Stimulated activated CD8-positive, alpha-beta memory T cell treated with anti-CD3 and anti-CD28 coated beads, Interleukin-7, amount 100 ng/mL, for 24 hours (primary cell): ENCODE measurements at regions not wholly inside any gene's neighbourhood (a gene's known extent, or its start where the extent isn't known, plus 50 kb on each side); places are given as distances from the start of the nearest gene placed in this dataset.
"Not testable (repeated sequence)": the region's sequence is repeated elsewhere in the genome, so short reads cannot be mapped to it uniquely, and the experiment has no call there.

Experiments used
- DNase-seq: peaks from one replicate; pipeline ENCODE4 v3.0.0-alpha.2; 2020; ENCODE audit warnings: low read depth

DNA sequence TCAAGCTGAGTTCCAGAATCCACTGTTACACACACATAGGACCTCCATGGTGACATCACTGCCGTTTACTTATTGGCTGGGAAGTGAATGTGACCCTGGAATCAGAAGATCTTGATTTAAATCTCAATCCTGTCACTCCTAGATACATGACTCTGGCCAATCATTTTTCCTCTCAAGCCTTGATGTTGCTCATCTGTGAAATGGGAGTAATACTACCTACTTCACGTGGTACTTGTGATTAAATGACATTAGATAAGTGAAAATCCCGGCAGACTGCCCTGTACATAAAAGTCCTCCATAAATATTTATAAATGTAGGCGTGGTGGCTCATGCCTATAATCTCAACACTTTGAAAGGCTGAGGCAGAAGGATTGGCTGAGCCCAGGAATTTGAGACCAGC lies 88.0 kb upstream of the SVIL start:
- no peak for DNase-seq

DNA sequence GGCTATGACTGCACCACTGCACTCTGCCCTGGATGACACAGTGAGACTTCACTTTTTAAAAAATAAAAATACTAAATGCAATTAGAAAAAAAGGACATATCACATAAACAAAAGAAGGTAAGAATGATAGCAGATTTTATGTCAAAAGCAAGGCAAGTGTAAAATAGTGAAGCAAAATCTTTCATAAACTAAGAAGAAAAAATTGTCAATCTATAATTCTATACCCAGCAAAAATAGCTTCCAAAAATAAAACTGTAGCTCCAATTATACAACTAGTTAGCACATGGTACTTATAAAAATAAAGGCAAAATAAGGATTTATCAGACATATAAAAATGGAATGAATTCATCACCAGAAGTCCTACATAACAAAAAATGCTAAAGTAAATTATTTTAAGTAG lies 85.4 kb upstream of the SVIL start:
- no peak for DNase-seq

DNA sequence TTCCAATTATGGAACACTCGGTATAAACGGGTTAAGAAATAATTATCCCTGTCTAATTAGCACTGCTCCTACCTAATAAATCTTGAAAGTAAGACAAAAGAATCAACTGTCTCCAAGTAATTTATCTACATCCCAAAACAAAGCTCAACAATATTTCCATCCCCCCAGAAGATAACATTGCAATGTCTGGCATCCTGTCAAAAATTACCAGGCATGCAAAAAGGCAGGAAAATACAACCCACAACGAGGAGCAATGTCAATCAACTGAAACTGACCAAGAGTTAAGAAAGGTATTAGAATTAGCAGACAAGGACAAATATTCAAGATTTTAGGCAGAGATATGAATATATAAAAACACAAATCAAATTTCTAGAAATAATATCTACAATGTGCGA lies 84.5 kb upstream of the SVIL start:
- DNase-seq: no peak

DNA sequence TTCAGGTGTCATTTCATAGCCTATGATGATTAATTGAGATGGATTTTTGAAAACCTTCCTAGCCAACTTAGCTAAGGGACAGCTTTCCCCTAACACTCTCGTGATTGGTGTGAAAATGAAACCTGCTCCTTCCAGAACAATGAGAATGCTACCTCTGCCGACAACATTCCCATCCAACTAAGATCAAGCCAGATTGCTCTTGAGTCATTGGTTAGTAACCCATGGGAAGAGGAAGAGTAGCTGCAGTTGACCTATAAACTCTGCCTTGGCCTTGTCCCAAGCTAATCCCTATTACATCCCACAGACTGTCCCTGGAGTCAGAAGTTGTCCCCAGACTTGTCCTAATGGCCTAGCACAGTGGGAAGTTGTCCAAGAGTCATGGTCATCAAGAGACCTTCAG lies 80.5 kb upstream of the SVIL start:
- DNase-seq: no peak

DNA sequence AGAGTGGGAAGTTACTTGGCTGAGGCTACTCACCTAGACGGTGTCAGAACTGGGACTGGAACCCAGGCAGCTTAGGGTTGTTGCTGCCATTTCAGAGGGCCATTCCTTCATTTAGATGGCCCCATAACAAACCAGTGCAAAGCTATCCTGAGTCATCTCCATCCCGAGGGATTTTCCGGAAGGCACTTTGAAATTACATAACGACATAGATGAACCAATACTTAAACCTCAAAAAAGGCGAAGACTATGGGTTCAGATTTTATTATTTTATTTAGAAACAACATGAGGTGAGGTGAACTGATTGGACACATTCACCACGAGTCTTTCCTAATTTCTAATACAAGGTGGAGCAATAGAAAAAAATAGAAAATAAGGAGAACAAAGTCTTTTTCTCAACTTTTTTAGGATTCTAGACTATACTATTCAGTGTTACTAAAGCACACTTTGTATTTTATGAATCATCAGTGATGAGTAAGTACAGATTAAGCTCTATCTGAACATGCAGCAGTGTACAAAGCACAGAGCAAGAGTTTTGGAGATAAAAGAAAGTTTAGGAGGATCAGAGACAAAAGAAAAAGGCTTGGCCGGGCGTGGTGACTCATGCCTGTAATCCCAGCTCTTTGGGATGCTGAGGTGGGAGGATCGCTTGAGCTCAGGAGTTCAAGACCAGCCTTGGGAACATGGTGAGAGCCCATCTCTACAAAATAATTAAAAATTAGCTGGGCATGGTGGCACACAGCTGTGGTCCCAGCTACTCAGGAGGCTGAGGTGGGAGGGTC lies 79.5 kb upstream of the SVIL start:
- DNase-seq: no peak

DNA sequence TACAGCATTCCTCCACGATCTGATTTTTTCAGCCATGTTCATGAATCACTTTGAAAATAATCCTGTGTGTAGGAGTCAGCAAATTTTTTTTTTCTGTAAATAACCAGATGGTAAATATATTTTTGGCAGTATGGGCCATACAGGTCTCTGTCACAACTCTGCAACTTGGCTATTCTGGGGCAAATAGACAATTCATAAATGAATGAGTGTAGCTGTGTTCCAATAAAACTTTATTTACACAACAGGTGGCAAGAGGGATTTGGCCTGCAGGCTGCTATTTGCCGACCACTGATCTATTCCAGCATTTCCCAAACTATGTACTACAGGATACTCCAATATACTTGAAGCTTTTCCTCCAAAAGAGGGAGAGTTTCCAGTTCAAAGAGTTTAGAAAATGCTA lies 78.7 kb upstream of the SVIL start:
- no peak for DNase-seq

DNA sequence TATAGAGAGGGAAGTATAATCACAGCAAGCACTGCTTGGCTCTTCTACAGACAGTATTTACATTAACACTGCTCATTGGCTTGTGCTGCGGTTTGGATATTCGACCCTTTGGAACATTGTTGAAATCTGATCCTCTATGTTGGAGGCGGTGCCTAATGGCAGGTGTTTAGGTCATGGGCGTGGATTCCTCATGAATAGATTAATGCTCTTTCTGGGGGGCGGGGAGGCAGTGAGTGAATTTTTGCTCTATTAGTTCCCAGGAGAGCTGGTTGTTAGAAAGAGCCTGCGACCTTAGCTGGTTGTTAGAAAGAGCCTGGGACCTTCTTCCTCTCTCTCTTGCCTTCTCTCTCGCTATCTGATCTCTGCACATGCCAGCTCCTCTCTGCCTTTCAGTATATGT lies 77.3 kb upstream of the SVIL start:
- DNase-seq: no peak

DNA sequence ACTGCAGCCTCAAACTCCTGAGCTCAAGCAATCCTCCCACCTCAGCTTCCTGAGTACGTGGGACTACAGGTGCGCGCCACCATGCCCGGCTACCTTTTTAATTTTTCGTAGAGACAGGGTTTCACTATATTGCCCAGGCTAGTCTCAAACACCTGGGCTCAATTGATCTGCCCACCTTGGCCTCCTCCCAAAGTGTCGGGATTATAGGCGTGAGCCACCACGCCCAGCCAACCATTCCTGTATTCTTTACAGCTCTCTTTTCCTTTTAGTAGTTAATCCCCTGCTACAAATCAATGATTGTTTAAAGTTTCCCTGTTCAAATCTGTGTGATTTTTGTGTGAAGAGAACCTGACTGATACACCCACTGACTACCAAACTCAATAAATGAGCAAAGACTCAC lies 75.4 kb upstream of the SVIL start:
- DNase-seq: no peak

DNA sequence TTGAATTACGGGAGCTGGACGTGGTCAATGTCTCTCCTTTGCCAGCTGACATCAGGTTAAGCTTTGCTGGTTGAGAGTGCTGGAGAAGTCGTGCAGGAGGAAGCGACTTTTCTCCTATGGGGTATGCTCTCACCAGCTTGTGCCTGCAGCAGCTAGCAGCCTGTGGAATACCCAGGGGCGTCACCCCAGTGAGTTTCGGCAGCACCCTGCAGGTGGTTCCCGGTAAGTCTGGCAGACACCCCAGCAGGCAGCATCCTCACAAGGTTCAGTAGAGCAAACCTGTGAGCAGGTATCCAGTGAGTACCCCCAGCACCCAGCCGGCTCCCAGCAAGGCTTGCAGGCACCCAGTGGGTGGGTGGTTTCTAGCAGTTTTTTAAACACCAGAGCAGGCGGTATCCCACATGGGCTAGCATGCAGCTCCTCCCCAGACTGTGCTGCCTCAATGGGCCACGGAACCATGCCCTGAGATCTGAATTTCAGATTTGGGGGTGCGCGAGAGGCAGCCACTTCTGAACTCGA lies 74.8 kb upstream of the SVIL start:
- no peak for DNase-seq

DNA sequence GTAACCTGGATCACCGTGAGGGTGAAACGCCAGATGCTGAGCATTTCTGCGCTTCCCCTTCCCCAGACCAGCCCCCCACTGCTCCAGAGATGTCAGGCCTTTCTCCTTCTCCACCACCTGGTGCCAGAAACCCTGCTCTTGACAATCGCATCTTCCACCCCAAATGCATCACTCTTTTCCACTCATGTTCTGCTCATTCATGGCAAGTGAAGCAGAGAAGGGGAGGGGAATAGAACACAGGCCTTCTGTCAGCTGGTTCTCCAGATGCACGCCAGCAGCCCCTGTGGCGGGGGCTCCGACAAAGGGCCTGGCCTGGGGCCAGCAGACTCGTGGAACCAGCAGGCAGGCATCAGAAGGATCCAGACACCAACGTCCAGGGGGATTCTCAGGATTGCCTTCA lies 68.5 kb upstream of the SVIL start:
- DNase-seq: no peak

DNA sequence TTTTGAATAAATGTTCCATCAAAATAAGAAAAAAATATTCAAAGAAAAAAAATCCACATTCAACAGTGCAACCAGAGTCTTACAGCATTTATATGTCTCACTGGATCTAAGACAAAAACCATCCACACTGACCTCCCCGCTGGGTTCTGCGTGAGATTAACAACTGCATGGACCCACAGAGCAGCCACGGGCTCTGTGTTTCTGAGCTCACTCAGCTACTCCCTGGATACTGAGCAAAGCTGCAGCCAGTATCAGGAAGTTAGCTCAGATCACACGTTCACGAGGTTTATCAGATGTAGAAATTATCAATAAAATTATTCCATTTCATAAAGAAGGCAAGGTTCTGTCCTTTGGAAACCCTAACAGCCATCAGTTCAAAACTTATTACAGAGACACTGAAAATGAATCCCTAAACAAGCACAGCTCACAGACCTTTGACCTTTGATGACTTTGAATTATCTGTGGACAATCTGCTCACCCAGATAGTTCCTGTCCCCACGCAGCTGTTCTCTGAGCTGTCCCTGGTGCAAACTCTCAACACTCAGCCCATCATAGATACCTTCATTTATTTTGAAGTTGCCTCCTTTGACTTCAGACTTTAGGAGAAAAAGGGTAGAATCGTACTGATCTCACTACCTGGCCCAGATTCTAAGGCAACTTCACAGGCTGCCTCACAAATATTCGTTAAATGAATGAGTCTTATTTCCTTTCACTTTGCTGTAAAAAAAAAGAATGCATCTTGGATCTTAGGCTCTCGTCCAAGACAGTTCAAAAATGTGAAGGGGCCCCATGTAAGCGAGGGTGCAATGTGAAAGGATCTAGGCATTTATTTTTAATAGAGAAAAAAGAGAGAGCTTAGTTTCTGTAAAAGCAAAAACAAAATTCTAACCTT lies 67.7 kb upstream of the SVIL start:
- no peak for DNase-seq

DNA sequence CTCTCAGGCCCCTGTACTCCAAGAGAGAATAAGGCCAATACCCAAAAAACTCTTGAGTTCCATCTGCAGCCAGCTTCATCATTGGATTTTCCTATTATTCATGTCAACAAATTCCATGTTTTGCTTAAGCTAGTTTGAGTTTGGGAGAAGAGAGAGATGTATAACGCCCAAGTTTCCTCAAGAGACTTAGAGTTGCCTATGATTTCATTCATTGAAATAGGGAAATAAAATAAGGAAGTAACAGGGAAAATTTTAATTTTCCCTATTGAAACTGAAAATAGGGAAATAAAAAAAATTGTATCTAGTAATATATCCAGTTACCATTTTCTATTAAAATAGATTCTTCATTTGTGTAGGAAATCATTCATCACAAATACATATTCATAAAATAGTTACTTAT lies 66.5 kb upstream of the SVIL start:
- no peak for DNase-seq

DNA sequence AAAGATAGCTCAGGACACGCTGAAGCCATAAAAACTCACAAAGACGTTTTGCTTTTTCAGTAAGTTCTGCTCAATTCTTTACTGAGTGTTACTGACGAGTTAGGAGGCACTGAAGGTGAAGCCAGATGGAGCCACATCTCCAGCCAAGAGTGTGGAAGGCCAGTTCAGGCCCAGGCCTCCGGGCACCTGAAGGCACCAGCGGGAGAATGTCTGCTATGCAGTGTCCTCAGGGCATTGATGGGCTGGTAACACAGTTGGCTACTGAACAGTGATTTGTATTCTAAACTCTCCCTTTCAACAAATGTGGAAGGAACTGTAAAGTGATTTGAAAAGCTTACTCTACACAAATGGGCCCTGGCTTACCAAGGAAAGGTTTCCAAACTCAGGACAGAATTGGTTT lies 64.8 kb upstream of the SVIL start:
- DNase-seq: no peak

DNA sequence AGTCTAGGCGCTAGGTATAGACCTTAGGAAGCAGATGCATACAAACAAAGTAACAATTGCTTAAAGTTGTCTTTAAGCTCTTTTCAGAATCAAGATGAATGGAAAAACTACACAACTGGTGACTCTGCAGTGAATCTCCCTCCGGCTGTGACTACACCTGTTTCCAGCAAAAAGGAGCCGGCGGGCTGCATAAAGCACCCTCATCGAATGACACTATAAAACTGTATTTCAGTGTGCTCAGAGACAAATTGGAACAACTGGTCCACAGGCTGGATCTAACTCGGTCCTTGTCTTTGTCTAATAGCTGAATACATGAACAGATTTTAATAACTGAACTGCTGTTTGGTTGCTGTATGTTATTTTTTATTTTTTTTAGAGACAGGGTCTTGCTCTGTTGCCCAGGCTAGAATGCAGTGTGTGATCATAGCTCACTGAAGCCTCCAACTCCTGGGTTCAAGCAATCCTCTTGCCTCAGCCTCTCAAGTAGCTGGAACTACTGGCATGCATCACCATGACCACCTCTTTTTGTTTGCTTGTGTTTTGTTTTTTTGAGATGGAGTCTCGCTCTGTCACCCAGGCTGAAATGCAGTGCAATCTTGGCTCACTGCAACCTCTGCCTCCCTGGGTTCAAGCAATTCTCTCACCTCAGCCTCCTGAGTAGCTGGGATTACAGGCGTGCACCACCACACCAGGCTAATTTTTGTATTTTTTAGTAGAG lies 64.2 kb upstream of the SVIL start:
- DNase-seq: no peak

DNA sequence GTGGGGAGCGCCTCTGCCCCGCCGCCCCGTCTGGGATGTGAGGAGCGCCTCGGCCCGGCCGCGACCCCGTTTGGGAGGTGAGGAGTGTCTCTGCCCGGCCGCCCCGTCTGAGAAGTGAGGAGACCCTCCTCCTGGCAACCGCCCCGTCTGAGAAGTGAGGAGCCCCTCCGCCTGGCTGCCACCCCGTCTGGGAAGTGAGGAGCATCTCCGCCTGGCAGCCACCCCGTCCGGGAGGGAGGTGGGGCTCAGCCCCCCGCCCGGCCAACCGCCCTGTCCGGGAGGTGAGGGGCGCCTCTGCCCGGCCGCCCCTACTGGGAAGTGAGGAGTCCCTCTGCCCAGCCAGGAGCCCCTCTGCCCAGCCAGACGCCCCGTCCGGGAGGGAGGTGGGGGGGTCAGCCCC lies 61.8 kb upstream of the SVIL start:
- not testable (repeated sequence) for DNase-seq

DNA sequence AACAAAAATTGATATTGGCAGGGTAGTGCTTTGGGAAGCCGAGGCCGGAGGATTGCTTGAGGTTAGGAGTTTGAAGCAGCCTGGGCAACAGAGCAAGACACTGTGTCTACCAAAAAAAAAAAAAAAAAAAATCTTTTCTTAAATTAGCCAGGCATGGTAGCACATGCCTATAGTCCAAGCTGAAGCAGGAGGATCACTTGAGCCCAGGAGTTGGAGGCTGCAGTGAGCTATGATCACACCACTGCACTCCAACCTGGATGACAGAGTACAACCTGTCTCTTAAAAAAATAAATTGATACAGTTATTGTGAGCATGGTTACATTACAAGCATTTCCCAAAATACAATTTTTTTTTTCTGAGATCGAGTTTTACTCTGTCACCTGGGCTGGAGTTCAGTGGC lies 59.4 kb upstream of the SVIL start:
- DNase-seq: no peak

DNA sequence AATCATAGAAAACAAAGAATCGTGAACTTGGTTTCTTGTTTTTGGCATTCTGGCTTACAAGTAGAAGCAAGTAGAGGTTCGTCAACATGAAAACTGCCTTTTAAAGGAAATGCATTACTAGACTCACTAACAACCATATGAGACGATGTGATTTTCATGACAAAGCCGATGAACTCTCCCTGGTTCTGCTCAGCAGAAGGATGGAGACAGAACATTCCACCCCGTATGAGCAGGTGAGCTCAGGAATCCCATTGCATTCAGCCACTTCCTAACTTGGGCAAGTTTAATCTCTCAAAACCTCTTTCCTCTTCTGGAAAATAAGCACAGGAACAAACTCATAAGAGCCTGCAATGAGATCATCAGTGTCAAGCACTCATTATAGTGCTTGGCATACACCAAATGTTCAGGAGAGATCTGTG lies 57.4 kb upstream of the SVIL start:
- no peak for DNase-seq

DNA sequence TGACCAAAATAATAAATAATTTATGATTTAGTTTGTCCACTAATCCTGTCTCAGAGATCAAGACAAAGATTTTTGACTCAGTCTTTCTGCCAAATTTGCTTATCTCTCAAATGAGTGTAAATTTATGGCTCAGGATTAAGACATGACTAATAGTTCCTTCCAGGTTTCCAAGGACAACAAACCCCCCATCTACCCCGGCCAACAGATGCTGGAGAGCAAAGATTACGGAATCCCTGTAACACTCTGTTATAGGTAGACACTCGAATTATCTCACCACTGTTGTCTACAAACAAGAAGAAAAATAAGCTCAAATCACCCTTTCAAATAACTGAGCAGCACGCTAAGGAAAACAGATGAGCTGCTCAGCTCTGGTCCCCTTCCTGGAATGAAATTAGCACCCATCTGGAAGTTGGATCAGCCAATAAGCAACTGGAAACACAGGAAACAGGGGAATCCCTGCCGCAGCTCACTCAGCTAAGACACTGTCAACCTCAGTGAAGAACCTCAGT lies 56.8 kb upstream of the SVIL start:
- no peak for DNase-seq

DNA sequence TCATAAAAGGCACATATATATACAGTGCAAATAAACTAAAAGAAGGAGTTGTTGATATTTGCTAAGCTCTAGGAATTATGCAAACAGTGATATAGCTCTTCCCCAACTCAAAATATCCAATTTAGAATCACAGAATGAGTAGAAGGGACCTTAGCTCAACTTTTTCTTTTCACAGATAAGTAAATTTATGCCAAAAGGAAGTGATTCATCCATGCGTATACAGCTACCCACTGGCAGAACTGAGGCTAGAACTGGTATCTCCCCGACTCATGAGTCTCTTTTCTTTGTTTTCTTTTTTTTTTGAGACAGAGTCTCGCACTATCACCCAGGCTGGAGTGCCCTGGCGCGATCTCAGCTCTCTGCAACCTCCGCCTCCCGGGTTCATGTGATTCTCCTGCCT lies 54.2 kb upstream of the SVIL start:
- no peak for DNase-seq

DNA sequence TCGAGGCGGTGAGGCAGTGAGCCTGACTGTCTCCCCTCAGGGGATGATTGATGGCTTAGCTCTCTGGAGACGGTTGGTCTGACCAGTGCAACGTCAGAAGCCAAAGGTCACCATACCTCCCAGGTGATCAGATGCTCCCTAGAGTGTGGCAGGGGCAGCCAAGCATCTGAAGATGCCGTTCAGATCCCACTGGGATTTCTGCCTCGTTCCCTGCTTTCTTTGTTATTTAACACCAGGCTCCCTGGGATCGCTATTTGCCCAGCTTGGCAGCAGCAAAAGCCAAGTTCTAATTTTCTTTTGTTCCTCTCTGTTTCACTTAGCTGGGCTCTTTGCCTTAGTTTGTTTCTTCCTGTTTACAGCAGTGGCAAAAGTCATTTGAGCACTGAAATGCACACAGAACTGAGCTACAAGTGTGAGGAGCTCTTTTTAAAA lies 53.5 kb upstream of the SVIL start:
- DNase-seq: no peak

DNA sequence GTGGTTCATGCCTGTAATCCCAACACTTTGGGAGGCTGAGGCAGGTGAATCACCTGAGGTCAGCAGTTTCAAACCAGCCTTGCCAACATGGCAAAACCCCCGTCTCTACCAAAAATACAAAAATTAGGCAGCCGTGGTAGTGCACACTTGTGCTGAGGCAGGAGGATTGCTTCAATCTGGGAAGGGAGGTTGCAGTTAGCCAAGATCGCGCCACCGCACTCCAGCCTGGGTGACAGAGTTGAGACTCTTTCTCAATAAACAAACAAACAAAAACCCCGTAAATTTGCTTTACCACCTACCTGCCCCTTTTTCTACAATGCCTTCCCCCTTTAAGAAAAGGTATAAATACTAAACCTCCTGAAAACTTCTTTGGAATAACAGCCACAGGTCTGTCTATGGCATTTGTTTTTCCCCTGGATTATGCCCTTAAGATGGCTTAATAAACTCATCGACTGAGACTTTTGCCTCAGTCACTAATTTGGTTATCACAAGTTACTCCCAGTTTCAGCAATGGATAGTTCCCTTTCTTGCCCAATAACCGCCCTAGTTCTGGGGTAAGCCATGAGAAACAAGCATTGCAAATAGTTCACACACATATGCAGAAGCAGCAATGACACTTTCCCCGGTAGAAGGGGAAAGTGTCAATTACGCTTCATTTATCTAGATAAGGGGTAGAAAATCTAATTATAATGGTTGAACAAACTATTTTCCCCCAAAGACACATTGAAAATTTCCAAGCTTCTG lies 52.8 kb upstream of the SVIL start:
- no peak for DNase-seq

DNA sequence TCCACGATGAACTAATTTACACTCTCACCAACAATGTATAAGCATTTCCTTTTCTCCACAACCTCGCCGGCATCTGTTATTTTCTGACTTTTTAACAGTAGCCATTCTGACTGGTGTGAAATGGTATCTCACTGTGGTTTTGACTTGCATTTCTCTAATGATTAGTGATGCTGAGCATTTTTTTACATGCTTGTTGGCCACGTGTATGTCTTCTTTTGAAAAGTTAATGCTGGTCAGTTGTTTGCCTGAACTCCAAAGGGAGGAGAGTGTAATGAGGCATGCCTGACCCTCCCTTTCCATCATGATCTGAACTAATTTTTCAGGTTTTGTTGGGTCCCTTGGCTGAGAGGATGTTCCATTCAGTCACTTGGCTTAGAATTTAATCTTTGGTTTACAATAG lies 50.7 kb upstream of the SVIL start:
- no peak for DNase-seq
